DND-41 (cell line): ENCODE measurements at regions not wholly inside any gene's neighbourhood (a gene's known extent, or its start where the extent isn't known, plus 50 kb on each side); places are given as distances from the start of the nearest gene placed in this dataset.

Experiments used
- EZH2 ChIP-seq: IDR thresholded peaks from 3 replicates; pipeline ENCODE4 v1.6.1; 2012; ENCODE audit warnings: borderline replicate concordance, low read depth, mild to moderate bottlenecking, moderate library complexity, low read length, inconsistent platforms; ENCODE audit not compliant: severe bottlenecking
- TF ChIP-seq, protein P1 (sequence below): IDR thresholded peaks from 2 replicates; pipeline ENCODE4 v1.5.1; 2012; ENCODE audit warnings: borderline replicate concordance, low read length, moderate library complexity, mild to moderate bottlenecking; ENCODE audit not compliant: poor library complexity, severe bottlenecking; ENCODE audit errors: extremely low read depth

DNA sequence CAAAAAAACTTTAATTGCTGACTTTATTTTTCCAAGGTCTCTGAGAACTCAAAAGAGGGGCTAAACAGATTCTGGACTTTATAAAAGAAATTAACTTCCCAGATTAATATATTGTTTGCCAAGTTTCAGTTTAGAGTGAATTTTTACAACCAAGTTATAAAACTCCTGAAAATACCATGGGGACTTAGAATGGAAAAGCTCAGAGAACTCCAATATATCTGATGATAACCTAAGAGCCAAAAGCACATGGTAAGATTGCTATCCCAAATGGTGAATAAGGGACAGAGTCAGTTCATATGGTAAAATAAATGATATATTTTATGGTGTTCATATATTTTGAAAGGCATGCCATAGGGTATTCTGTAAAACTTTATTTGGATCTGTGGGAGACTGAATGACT lies 470.9 kb downstream of the TTLL7 start:
- TF ChIP-seq, protein P1, sequence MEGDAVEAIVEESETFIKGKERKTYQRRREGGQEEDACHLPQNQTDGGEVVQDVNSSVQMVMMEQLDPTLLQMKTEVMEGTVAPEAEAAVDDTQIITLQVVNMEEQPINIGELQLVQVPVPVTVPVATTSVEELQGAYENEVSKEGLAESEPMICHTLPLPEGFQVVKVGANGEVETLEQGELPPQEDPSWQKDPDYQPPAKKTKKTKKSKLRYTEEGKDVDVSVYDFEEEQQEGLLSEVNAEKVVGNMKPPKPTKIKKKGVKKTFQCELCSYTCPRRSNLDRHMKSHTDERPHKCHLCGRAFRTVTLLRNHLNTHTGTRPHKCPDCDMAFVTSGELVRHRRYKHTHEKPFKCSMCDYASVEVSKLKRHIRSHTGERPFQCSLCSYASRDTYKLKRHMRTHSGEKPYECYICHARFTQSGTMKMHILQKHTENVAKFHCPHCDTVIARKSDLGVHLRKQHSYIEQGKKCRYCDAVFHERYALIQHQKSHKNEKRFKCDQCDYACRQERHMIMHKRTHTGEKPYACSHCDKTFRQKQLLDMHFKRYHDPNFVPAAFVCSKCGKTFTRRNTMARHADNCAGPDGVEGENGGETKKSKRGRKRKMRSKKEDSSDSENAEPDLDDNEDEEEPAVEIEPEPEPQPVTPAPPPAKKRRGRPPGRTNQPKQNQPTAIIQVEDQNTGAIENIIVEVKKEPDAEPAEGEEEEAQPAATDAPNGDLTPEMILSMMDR = no peak
- no peak for TF ChIP-seq EZH2
